CD4-positive, alpha-beta memory T cell (primary cell): ENCODE measurements at regions not wholly inside any gene's neighbourhood (a gene's known extent, or its start where the extent isn't known, plus 50 kb on each side); places are given as distances from the start of the nearest gene placed in this dataset.
"Not testable (repeated sequence)": the region's sequence is repeated elsewhere in the genome, so short reads cannot be mapped to it uniquely, and the experiment has no call there.

Experiments
- CTCF ChIA-PET: fragments of 350-600 bp; sonication (Branson Sonifier 250); formaldehyde crosslinking; loops from one replicate; lab custom pipeline; 2021; ENCODE audit warnings: inconsistent platforms; ENCODE audit not compliant: partially characterized antibody; lab: Charles Lee
- POLR2A ChIA-PET: fragments of 350-600 bp; sonication (Branson Sonifier 250); formaldehyde crosslinking; loops from one replicate; lab custom pipeline; 2021; ENCODE audit not compliant: partially characterized antibody; lab: Charles Lee
- DNase-seq, 5 donors: peaks; one replicate each; pipeline versions ENCODE4 v3.0.0 to v3.0.0-alpha.2; 2020 to 2022; ENCODE audit warnings: mixed read lengths in 1 of 5
- H3K27ac ChIP-seq: one replicate; pipeline ENCODE4 v1.7.0; 2013; ENCODE audit warnings: low read depth, low read length
- H3K27me3 ChIP-seq: 2 replicates; pipeline ENCODE4 v1.7.0; 2013; ENCODE audit warnings: mild to moderate bottlenecking, low read length, moderate library complexity; ENCODE audit not compliant: insufficient read depth
- H3K36me3 ChIP-seq: 2 replicates; pipeline ENCODE4 v1.7.0; 2013; ENCODE audit warnings: mild to moderate bottlenecking, low read length, moderate library complexity; ENCODE audit not compliant: insufficient read depth
- H3K4me1 ChIP-seq: 2 replicates; pipeline ENCODE4 v1.7.0; 2013; ENCODE audit warnings: mild to moderate bottlenecking, low read length, moderate library complexity; ENCODE audit not compliant: insufficient read depth
- H3K4me3 ChIP-seq, 2 donors: one replicate each; pipeline ENCODE4 v1.7.0; 2013; ENCODE audit warnings: low read length in 2 of 2, mild to moderate bottlenecking in 1 of 2
- H3K9me3 ChIP-seq, 2 donors: one replicate each; pipeline ENCODE4 v1.7.0; 2013; ENCODE audit warnings: low read length in 2 of 2, control low read depth in 1 of 2; ENCODE audit not compliant: control insufficient read depth in 1 of 2
- H3K27ac Mint-ChIP-seq, 7 donors: one replicate each; pipeline ENCODE4 v1.8.0; 2020 to 2021; ENCODE audit warnings: mixed read lengths in 7 of 7, mild to moderate bottlenecking in 6 of 7, inconsistent platforms in 3 of 7, moderate library complexity in 3 of 7
- H3K27me3 Mint-ChIP-seq, 2 donors: one replicate each; pipeline ENCODE4 v1.8.0; 2020 to 2021; ENCODE audit warnings: mixed read lengths in 2 of 2
- H3K36me3 Mint-ChIP-seq, 2 donors: one replicate each; pipeline ENCODE4 v1.8.0; 2020 to 2021; ENCODE audit warnings: mixed read lengths in 2 of 2, inconsistent platforms in 1 of 2, mild to moderate bottlenecking in 1 of 2
- H3K4me1 Mint-ChIP-seq, 4 donors: one replicate each; pipeline ENCODE4 v1.8.0; 2020 to 2021; ENCODE audit warnings: mixed read lengths in 4 of 4, mild to moderate bottlenecking in 1 of 4
- H3K4me3 Mint-ChIP-seq, 8 donors: one replicate each; pipeline ENCODE4 v1.8.0; 2020 to 2021; ENCODE audit warnings: mixed read lengths in 8 of 8, mild to moderate bottlenecking in 7 of 8, moderate library complexity in 6 of 8, inconsistent platforms in 3 of 8
- H3K9me3 Mint-ChIP-seq, 8 donors: one replicate each; pipeline ENCODE4 v1.8.0; 2020 to 2021; ENCODE audit warnings: mixed read lengths in 8 of 8, mild to moderate bottlenecking in 5 of 8, inconsistent platforms in 3 of 8, moderate library complexity in 1 of 8
- intact Hi-C: fragments of 100-400 bp; cut with micrococcal nuclease; formaldehyde crosslinking; loops from one replicate; pipeline ENCODE4 v1.15.1; 2023

DNA sequence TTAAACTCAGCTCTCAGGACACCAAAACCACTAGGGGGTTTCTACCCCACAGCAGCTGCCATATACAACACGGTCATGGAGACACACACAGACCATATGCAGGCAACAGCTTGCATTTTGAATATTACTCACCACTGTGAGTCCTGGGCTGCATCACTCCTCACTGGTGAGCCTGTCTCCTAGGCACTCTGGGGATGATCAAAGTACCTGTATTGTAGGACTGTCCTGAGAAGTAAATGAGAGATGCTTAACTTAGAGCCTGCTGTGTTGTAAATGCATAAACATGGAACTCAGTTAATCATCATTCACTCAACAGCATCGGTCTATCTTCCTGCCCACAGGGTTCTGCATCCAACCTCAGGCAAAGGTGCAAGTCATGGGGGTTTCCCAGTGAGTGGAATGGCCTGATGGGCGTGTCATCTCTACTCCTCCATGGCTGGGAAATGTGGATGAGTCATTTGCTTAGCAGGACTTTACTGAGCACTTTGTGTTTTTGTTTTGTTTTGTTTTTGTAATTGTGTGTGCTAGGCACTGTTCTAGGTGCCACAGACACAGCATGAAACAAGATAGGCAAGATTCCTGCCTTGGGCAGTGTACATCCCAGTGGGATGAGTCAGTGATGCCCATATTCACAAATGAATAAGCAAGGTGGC lies 1141.2 kb upstream of the TMEM132C start:
- H3K9me3 Mint-ChIP-seq, result no peaks in the 10 kb centered on the region
- peaks cover 9 to 16% of the 10 kb centered on the region in 2 donors for H3K27me3 Mint-ChIP-seq
- Histone ChIP-seq H3K9me3 (no peaks in the 10 kb centered on the region), H3K4me1 (no peaks in the 10 kb centered on the region), H3K36me3 (no peaks in the 10 kb centered on the region), H3K27me3 (no peaks in the 10 kb centered on the region), H3K27ac (no peak overlapping the region), H3K4me3 (no peak overlapping the region)
- POLR2A ChIA-PET, result no interaction called here
- H3K36me3 Mint-ChIP-seq, result no peaks in the 10 kb centered on the region
- CTCF ChIA-PET, result no interaction called here
- H3K27ac Mint-ChIP-seq, result no peak overlapping the region
- H3K4me1 Mint-ChIP-seq, result no peaks in the 10 kb centered on the region
- intact Hi-C loops, result no loop called here
- DNase-seq, result no peak
- no peak overlapping the region for H3K4me3 Mint-ChIP-seq

GRCh38 chr12:127126260-127126628 lies 1140.7 kb upstream of the TMEM132C start:
- CTCF ChIA-PET, result no interaction called here
- no peak overlapping the region for H3K4me3 ChIP-seq
- DNase-seq, result no peak
- Mint-ChIP-seq H3K27ac (no peak overlapping the region), H3K9me3 (no peaks in the 10 kb centered on the region), H3K36me3 (no peaks in the 10 kb centered on the region), H3K4me3 (no peak overlapping the region), H3K27me3 (peaks cover 9 to 17% of the 10 kb centered on the region in 2 donors), H3K4me1 (no peaks in the 10 kb centered on the region)
- no peaks in the 10 kb centered on the region for H3K4me1 ChIP-seq
- no peaks in the 10 kb centered on the region for H3K36me3 ChIP-seq
- intact Hi-C loops, result no loop called here
- no peaks in the 10 kb centered on the region for H3K9me3 ChIP-seq
- POLR2A ChIA-PET, result no interaction called here
- H3K27me3 ChIP-seq, result no peaks in the 10 kb centered on the region
- H3K27ac ChIP-seq, result no peak overlapping the region

GRCh38 chr12:127127897-127128296 lies 1139.1 kb upstream of the TMEM132C start:
- no peak overlapping the region for H3K27ac Mint-ChIP-seq
- no peaks in the 10 kb centered on the region for H3K4me1 Mint-ChIP-seq
- H3K9me3 ChIP-seq, result no peaks in the 10 kb centered on the region
- no peaks in the 10 kb centered on the region for H3K9me3 Mint-ChIP-seq
- no peaks in the 10 kb centered on the region for H3K36me3 ChIP-seq
- H3K4me3 Mint-ChIP-seq, result no peak overlapping the region
- no peak overlapping the region for H3K27ac ChIP-seq
- DNase-seq, result no peak
- no peak overlapping the region for H3K4me3 ChIP-seq
- no peaks in the 10 kb centered on the region for H3K4me1 ChIP-seq
- H3K27me3 Mint-ChIP-seq, result peaks cover 6 to 10% of the 10 kb centered on the region in 2 donors
- intact Hi-C loops, result no loop called here
- ChIA-PET CTCF (no interaction called here), POLR2A (no interaction called here)
- no peaks in the 10 kb centered on the region for H3K36me3 Mint-ChIP-seq
- no peaks in the 10 kb centered on the region for H3K27me3 ChIP-seq

- no peaks in the 10 kb centered on the region for H3K36me3 ChIP-seq
- no peak for DNase-seq
- H3K27me3 Mint-ChIP-seq, result peaks cover 8 to 10% of the 10 kb centered on the region in 2 donors
- H3K36me3 Mint-ChIP-seq, result no peaks in the 10 kb centered on the region
- H3K4me3 ChIP-seq, result no peak overlapping the region
- H3K4me3 Mint-ChIP-seq, result no peak overlapping the region
- no peak overlapping the region for H3K27ac Mint-ChIP-seq
- ChIA-PET CTCF (no interaction called here), POLR2A (no interaction called here)
- no peaks in the 10 kb centered on the region for H3K27me3 ChIP-seq
- H3K9me3 ChIP-seq, result no peaks in the 10 kb centered on the region
- H3K4me1 ChIP-seq, result no peaks in the 10 kb centered on the region
- no peak overlapping the region for H3K27ac ChIP-seq
- H3K9me3 Mint-ChIP-seq, result peaks cover 0 to 4% (median 0%) of the 10 kb centered on the region in 8 donors
- H3K4me1 Mint-ChIP-seq, result no peaks in the 10 kb centered on the region
- intact Hi-C loops, result no loop called here
These were observed 1136.4 kb upstream of the TMEM132C start for GRCh38 chr12:127130506-127131124.

- Mint-ChIP-seq H3K36me3 (no peaks in the 10 kb centered on the region), H3K27ac (no peak overlapping the region), H3K4me3 (no peak overlapping the region), H3K9me3 (peaks cover 0 to 13% (median 0%) of the 10 kb centered on the region in 8 donors), H3K4me1 (no peaks in the 10 kb centered on the region), H3K27me3 (peaks cover 5 to 9% of the 10 kb centered on the region in 2 donors)
- Histone ChIP-seq H3K4me1 (no peaks in the 10 kb centered on the region), H3K27me3 (no peaks in the 10 kb centered on the region), H3K4me3 (no peak overlapping the region), H3K9me3 (no peaks in the 10 kb centered on the region), H3K27ac (no peak overlapping the region), H3K36me3 (no peaks in the 10 kb centered on the region)
- DNase-seq, result no peak
- intact Hi-C loops, result no loop called here
- POLR2A ChIA-PET, result no interaction called here
- CTCF ChIA-PET, result no interaction called here
These were observed 1133.2 kb upstream of the TMEM132C start for GRCh38 chr12:127133675-127134335.

DNA sequence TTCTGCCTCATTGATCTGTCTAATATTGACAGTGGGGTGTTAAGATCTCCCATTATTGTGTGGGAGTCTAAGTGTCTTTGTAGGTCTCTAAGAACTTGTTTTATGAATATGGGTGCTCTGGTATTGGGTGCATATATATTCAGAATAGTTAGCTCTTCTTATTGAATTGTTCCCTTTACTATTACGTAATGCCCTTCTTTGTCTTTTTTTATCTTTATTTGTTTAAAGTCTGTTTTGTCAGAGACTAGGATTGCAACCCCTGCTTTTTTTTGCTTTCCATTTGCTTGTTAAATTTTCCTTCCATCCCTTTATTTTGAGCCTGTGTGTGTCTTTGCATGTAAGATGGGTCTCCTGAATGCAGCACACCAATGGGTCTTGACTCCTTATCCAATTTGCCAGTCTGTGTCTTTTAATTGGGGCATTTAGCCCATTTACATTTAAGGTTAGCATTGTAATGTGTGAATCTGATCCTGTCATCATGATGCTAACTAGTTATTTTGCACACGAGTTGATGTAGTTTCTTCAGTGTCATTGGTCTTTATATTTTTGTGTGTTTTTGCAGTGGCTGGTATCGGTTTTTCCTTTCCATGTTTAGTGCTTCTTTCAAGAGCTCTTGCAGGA lies 1126.0 kb upstream of the TMEM132C start:
- CTCF ChIA-PET, H3K36me3 Mint-ChIP-seq, H3K4me3 Mint-ChIP-seq, H3K27ac ChIP-seq, POLR2A ChIA-PET, DNase-seq, H3K36me3 ChIP-seq, H3K4me1 Mint-ChIP-seq, H3K9me3 ChIP-seq, intact Hi-C loops, H3K4me1 ChIP-seq, H3K27ac Mint-ChIP-seq, H3K27me3 ChIP-seq, H3K4me3 ChIP-seq, H3K27me3 Mint-ChIP-seq: not testable (repeated sequence)
- H3K9me3 Mint-ChIP-seq, result peaks cover 0 to 42% (median 12%) of the 10 kb centered on the region in 8 donors

GRCh38 chr12:127143020-127143419 lies 1124.0 kb upstream of the TMEM132C start:
- CTCF ChIA-PET, result no interaction called here
- intact Hi-C loops, result no loop called here
- peaks cover 0 to 6% (median 0%) of the 10 kb centered on the region in 4 donors for H3K4me1 Mint-ChIP-seq
- peaks cover 0 to 3% of the 10 kb centered on the region in 2 donors for H3K36me3 Mint-ChIP-seq
- Histone ChIP-seq H3K4me1 (no peaks in the 10 kb centered on the region), H3K36me3 (no peaks in the 10 kb centered on the region), H3K9me3 (no peaks in the 10 kb centered on the region), H3K4me3 (no peak overlapping the region), H3K27ac (no peak overlapping the region), H3K27me3 (no peaks in the 10 kb centered on the region)
- POLR2A ChIA-PET, result no interaction called here
- DNase-seq, result no peak
- peaks cover 0 to 39% (median 13%) of the 10 kb centered on the region in 8 donors for H3K9me3 Mint-ChIP-seq
- no peak overlapping the region for H3K4me3 Mint-ChIP-seq
- no peak overlapping the region for H3K27ac Mint-ChIP-seq
- H3K27me3 Mint-ChIP-seq, result peaks cover 6 to 9% of the 10 kb centered on the region in 2 donors
